ENCODE measurements at regions not wholly inside any gene's neighbourhood (a gene's known extent, or its start where the extent isn't known, plus 50 kb on each side); places are given as distances from the start of the nearest gene placed in this dataset.
"Not testable (repeated sequence)": the region's sequence is repeated elsewhere in the genome, so short reads cannot be mapped to it uniquely, and the experiment has no call there.

DNA sequence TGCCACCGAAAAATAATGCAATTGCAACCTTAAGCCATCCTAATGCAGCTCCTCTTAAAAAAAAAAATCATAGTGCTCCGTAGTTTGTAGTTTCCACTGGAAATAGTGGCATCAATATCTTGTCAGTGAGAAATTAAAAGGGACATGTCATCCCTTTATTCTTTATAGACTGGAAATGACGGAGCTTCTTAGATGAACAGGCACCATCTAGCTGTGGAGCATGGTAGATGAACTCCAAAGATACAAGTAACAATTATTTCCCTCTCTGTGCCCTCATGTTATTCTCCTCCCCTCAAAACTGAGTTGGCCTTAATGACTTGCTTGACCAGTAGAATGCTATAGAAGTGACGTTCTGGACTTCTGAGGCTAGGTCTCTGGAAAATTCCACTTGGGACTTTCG lies 268.1 kb upstream of the SPTLC3 start:
- no peak overlapping the region for H3K27ac Mint-ChIP-seq
- no peaks in the 10 kb centered on the region for H3K36me3 Mint-ChIP-seq (ENCODE audit: low read depth)
- no peaks in the 10 kb centered on the region for H3K27me3 Mint-ChIP-seq (ENCODE audit: low read depth)
- TF ChIP-seq, protein P1, sequence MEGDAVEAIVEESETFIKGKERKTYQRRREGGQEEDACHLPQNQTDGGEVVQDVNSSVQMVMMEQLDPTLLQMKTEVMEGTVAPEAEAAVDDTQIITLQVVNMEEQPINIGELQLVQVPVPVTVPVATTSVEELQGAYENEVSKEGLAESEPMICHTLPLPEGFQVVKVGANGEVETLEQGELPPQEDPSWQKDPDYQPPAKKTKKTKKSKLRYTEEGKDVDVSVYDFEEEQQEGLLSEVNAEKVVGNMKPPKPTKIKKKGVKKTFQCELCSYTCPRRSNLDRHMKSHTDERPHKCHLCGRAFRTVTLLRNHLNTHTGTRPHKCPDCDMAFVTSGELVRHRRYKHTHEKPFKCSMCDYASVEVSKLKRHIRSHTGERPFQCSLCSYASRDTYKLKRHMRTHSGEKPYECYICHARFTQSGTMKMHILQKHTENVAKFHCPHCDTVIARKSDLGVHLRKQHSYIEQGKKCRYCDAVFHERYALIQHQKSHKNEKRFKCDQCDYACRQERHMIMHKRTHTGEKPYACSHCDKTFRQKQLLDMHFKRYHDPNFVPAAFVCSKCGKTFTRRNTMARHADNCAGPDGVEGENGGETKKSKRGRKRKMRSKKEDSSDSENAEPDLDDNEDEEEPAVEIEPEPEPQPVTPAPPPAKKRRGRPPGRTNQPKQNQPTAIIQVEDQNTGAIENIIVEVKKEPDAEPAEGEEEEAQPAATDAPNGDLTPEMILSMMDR (IDR thresholded peaks at IDR 0.05; ENCODE audit: unreplicated experiment in 3 of 3), result no peak
- H3K9me3 Mint-ChIP-seq, result no peaks in the 10 kb centered on the region
- no peaks in the 10 kb centered on the region for H3K4me1 Mint-ChIP-seq
- no peak overlapping the region for H3K4me3 Mint-ChIP-seq

DNA sequence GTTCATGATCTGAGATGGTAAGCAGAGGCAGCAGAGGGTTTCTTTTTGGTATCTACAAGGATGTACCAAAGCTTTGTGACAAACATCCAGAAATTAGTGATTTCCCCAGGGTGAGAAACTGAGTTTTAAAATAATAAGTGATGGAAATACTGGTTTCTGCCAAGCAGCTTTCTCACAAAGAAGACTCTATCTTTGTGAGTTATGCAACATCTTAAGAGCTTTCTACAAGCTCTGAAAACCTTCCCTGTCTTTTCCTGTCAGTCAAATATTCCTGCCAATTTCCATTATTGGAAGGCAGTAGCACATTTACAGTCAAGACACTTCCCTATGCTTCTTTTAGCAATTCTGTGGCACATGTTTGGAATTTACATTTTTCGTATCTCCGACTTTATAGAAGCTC lies 264.7 kb upstream of the SPTLC3 start:
- H3K9me3 Mint-ChIP-seq, result no peaks in the 10 kb centered on the region
- H3K27me3 Mint-ChIP-seq (ENCODE audit: low read depth), result no peaks in the 10 kb centered on the region
- no peaks in the 10 kb centered on the region for H3K36me3 Mint-ChIP-seq (ENCODE audit: low read depth)
- no peaks in the 10 kb centered on the region for H3K4me1 Mint-ChIP-seq
- TF ChIP-seq, protein P1 (IDR thresholded peaks at IDR 0.05; ENCODE audit: unreplicated experiment in 3 of 3), result no peak
- H3K27ac Mint-ChIP-seq, result no peak overlapping the region
- no peak overlapping the region for H3K4me3 Mint-ChIP-seq

DNA sequence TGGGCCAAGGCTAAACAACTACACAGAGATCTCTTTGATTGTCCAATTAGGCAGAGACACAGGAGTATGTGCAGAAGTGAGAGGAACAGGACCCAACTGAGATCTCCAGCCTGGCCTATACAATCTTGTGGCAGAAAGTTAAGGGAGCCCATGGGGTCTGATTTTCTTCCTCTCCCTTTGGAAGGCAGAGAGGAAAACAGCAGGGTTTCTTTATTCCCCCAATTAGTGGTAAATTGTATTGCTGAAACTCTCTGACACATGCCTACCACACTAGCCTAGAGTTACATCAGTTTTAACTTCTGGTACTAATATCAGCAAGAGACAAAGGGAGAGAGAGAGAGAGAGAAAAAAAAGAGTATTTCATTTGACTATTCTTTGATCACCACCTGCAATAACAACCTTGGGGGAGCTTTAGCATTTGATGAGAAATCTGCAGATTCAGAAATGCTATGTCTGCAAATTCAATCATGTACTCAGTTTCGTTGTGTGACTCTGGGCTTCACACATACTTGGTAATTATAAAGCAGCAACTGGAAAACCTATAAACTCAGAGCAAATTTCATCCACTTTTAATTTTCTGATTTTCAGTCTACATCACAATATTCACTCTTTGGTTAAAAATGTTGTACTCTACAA lies 260.3 kb upstream of the SPTLC3 start:
- no peaks in the 10 kb centered on the region for H3K4me1 Mint-ChIP-seq
- H3K4me3 Mint-ChIP-seq, result no peak overlapping the region
- H3K36me3 Mint-ChIP-seq (ENCODE audit: low read depth), result no peaks in the 10 kb centered on the region
- no peak overlapping the region for H3K27ac Mint-ChIP-seq
- no peaks in the 10 kb centered on the region for H3K27me3 Mint-ChIP-seq (ENCODE audit: low read depth)
- TF ChIP-seq, protein P1 (IDR thresholded peaks at IDR 0.05; ENCODE audit: unreplicated experiment in 3 of 3), result no peak
- H3K9me3 Mint-ChIP-seq, result no peaks in the 10 kb centered on the region

DNA sequence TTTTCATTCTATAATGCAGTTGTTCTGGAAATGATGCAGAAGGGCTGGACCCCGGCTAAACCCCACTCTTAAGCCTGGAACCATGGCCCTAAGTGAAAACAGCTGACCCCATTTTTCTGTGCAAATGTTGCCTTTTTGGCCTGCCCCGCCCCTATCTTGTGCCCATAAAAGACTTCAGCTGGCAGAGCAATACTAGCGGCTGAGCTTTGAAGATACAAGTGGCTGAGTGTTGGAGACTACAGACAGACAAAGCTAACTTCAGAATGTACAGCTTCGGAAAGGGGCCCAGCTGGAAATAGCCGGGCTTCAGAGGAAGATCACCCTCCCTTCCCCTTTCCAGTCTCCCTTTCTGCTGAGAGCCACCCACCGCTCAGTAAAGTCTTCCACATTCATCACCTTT lies 258.6 kb upstream of the SPTLC3 start:
- TF ChIP-seq, protein P1 (IDR thresholded peaks at IDR 0.05; ENCODE audit: unreplicated experiment in 3 of 3), result no peak
- peak overlapping the region; percentile 29 to 38 (median 32) for H3K27ac Mint-ChIP-seq
- no peak overlapping the region for H3K4me3 Mint-ChIP-seq
- H3K9me3 Mint-ChIP-seq, result no peaks in the 10 kb centered on the region
- no peaks in the 10 kb centered on the region for H3K27me3 Mint-ChIP-seq (ENCODE audit: low read depth)
- H3K36me3 Mint-ChIP-seq (ENCODE audit: low read depth), result no peaks in the 10 kb centered on the region
- H3K4me1 Mint-ChIP-seq, result no peaks in the 10 kb centered on the region

DNA sequence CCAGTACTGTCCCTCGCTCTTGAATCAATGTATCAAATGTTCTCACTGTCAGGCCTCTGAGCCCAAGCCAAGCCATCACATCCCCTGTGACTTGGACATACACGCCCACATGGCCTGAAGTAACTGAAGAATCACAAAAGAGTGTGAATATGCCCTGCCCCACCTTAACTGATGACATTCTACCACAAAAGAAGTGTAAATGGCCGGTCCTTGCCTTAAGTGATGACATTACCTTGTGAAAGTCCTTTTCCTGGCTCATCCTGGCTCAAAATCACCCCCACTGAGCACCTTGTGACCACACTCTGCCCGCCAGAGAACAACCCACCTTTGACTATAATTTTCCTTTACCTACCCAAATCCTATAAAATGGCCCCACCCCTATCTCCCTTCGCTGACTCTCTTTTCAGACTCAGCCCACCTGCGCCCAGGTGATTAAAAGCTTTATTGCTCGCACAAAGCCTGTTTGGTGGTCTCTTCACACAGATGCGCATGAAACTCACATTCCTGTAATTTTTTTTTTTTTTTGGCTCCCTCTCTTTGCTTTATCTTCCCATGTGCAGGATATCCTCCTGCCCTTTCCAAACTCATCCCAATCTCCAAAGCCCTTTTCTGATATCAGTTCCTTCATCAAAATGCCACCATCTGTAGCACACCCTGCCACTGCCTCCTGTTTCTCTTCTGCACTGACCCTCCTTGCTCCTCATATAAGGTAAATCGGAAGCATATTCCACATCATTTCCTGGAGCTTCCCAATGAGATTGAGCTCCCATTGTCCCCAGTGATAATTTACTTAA lies 255.7 kb upstream of the SPTLC3 start:
- H3K27ac Mint-ChIP-seq; H3K4me1 Mint-ChIP-seq; H3K27me3 Mint-ChIP-seq (ENCODE audit: low read depth); H3K4me3 Mint-ChIP-seq; H3K9me3 Mint-ChIP-seq; H3K36me3 Mint-ChIP-seq (ENCODE audit: low read depth): not testable (repeated sequence)

DNA sequence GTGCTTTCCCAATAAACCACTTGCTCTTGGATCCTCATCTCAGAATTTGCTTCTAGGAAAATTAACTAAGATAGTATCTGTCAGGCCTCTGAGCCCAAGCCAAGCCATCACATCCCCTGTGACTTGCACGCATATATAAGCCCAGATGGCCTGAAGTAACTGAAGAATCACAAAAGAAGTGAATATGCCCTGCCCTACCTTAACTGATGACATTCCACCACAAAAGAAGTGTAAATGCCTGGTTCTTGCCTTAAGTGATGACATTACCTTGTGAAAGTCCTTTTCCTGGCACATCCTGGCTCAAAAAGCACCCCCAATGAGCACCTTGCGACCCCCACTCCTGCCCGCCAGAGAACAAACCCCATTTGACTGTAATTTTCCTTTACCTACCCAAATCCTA lies 255.0 kb upstream of the SPTLC3 start:
- H3K27ac Mint-ChIP-seq; H3K36me3 Mint-ChIP-seq (ENCODE audit: low read depth); H3K4me3 Mint-ChIP-seq; H3K9me3 Mint-ChIP-seq; H3K4me1 Mint-ChIP-seq; H3K27me3 Mint-ChIP-seq (ENCODE audit: low read depth): not testable (repeated sequence)

DNA sequence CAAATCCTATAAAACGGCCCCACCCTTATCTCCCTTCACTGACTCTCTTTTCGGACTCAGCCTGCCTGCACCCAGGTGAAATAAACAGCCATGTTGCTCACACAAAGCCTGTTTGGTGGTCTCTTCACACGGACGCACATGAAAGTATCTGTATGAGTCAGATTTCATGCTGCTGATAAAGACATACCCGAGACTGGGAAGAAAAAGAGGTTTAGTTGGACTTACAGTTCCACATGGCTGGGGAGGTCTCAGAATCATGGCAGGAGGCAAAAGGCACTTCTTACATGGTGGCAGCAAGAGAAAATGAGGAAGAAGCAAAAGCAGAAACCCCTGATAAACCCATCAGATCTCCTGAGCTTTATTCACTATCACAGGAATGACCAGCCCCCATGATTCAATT lies 249.3 kb upstream of the SPTLC3 start:
- H3K36me3 Mint-ChIP-seq (ENCODE audit: low read depth); H3K4me1 Mint-ChIP-seq; H3K27me3 Mint-ChIP-seq (ENCODE audit: low read depth); H3K4me3 Mint-ChIP-seq; H3K9me3 Mint-ChIP-seq; H3K27ac Mint-ChIP-seq: not testable (repeated sequence)

Data from nephron (organoid).